Spleen (tissue), 11 donors: ENCODE measurements at regions not wholly inside any gene's neighbourhood (a gene's known extent, or its start where the extent isn't known, plus 50 kb on each side); places are given as distances from the start of the nearest gene placed in this dataset.

Experiments
- DNase-seq: peaks from one replicate; pipeline ENCODE4 v3.0.0-alpha.2; 2020
- H3K27ac ChIP-seq, 8 donors: fragments of 200-600 bp; sonication (generic) in 7 of 8; 1 replicate in 4 of 8; 2 replicates in 4 of 8; pipeline versions ENCODE4 v1.5.0 to v1.8.0; 2016 to 2021; ENCODE audit warnings: inconsistent platforms in 4 of 8, mild to moderate bottlenecking in 4 of 8, moderate library complexity in 1 of 8
- H3K27me3 ChIP-seq, 7 donors: fragments of 200-600 bp; sonication (generic) in 6 of 7; replicated peaks in 1 of 7; 1 replicate in 4 of 7; 2 replicates in 3 of 7; pipeline versions ENCODE4 v1.5.0 to v1.8.0; 2016 to 2021; ENCODE audit warnings: inconsistent platforms in 3 of 7, mild to moderate bottlenecking in 1 of 7
- H3K36me3 ChIP-seq, 6 donors: fragments of 200-600 bp; sonication (generic) in 5 of 6; 1 replicate in 4 of 6; 2 replicates in 2 of 6; pipeline versions ENCODE4 v1.5.0 to v1.8.0; 2016 to 2021; ENCODE audit warnings: inconsistent platforms in 2 of 6
- H3K4me1 ChIP-seq, 6 donors: fragments of 200-600 bp; sonication (generic) in 5 of 6; 1 replicate in 3 of 6; 2 replicates in 3 of 6; pipeline versions ENCODE4 v1.5.0 to v1.8.0; 2016 to 2021; ENCODE audit warnings: inconsistent platforms in 3 of 6
- H3K4me3 ChIP-seq, 8 donors: fragments of 200-600 bp; sonication (generic) in 7 of 8; 1 replicate in 4 of 8; 2 replicates in 4 of 8; pipeline versions ENCODE4 v1.5.0 to v1.8.0; 2016 to 2021; ENCODE audit warnings: inconsistent platforms in 4 of 8, mild to moderate bottlenecking in 4 of 8, moderate library complexity in 2 of 8
- H3K9me3 ChIP-seq, 8 donors: fragments of 200-600 bp; sonication (generic) in 7 of 8; 1 replicate in 4 of 8; 2 replicates in 4 of 8; pipeline versions ENCODE4 v1.5.0 to v1.8.0; 2016 to 2021; ENCODE audit warnings: inconsistent platforms in 4 of 8
- CTCF ChIP-seq, 11 experiments: fragments of 200-600 bp in 7 of 11; fragments of 450-650 bp in 4 of 11; sonication (generic) in 4 of 11; IDR thresholded peaks in 8 of 11; conservative IDR thresholded peaks in 3 of 11; 1 replicate in 7 of 11; 2 replicates in 4 of 11; pipeline versions ENCODE4 v1.4.0 to v1.8.0; 2016 to 2021; ENCODE audit warnings: antibody characterized with exemption in 11 of 11, inconsistent platforms in 4 of 11, mild to moderate bottlenecking in 1 of 11
- POLR2A ChIP-seq, 3 donors: fragments of 450-650 bp; IDR thresholded peaks; one replicate each; pipeline ENCODE4 v1.5.1; 2017; ENCODE audit warnings: antibody characterized with exemption in 3 of 3, mild to moderate bottlenecking in 1 of 3
- POLR2AphosphoS5 ChIP-seq, 3 donors: sonication (generic); formaldehyde crosslinking; IDR thresholded peaks; one replicate each; pipeline ENCODE4 v1.5.1; 2017; ENCODE audit warnings: antibody characterized with exemption in 3 of 3
- WGBS, 5 donors: extraction: QIAGEN DNeasy Blood & Tissue Kit in 3 of 5; methylation state at CpG; one replicate each; pipeline versions ENCODE4 v1.1.5 to v1.1.7; 2013 to 2018; 5-methylcytosine and 5-hydroxymethylcytosine counted together
- intact Hi-C: fragments of 100-400 bp; cut with DNase I; formaldehyde crosslinking; loops from one replicate; pipeline ENCODE4 v1.15.0; 2023; ENCODE audit warnings: low total_unique reads
- donor health status: healthy with polysubstance abuse.
- donor health status: DM: no; HTN: no; CAD: no; lungs with moderate emphysema.
- donor health status: DM: no; HTN: no; CAD: no.
- donor health status: Bipolar disorder and iron deficiency.
- donor health status: healthy.
- donor health status: DM: no; HTN: no; CAD: no.
- donor health status: DM: yes; HTN: yes; CAD: no.

GRCh38 chr6:124888581-124889371, 73.5 kb upstream of the RNF217 start:
- H3K9me3 ChIP-seq, result no peaks in the 10 kb centered on the region
- no peaks in the 10 kb centered on the region for H3K27me3 ChIP-seq
- WGBS, 5 donors, result 5 to 13% (median 9%) methylated on average over 5 of the region's 5 CpGs
- no peak overlapping the region for H3K27ac ChIP-seq
- H3K4me1 ChIP-seq, result peaks cover 0 to 12% (median 0%) of the 10 kb centered on the region in 6 donors
- peak overlapping the region in 1 of 8 donors; percentile 4 for H3K4me3 ChIP-seq
- TF ChIP-seq POLR2AphosphoS5 (IDR thresholded peaks at IDR 0.05), result no peak
- no peak for TF ChIP-seq CTCF (IDR thresholded peaks at IDR 0.05 in 8 of 11, conservative IDR thresholded peaks at IDR 0.05 in 3 of 11)
- TF ChIP-seq POLR2A (IDR thresholded peaks at IDR 0.05), result no peak
- intact Hi-C loops, result no loop called here
- no peak for DNase-seq
- H3K36me3 ChIP-seq, result no peaks in the 10 kb centered on the region

- H3K27ac ChIP-seq, result no peak overlapping the region
- no peaks in the 10 kb centered on the region for H3K4me1 ChIP-seq
- H3K9me3 ChIP-seq, result no peaks in the 10 kb centered on the region
- intact Hi-C loops, result no loop called here
- H3K4me3 ChIP-seq, result no peak overlapping the region
- no peaks in the 10 kb centered on the region for H3K27me3 ChIP-seq
- no peak for DNase-seq
- TF ChIP-seq CTCF (IDR thresholded peaks at IDR 0.05 in 8 of 11, conservative IDR thresholded peaks at IDR 0.05 in 3 of 11) (no peak), POLR2AphosphoS5 (IDR thresholded peaks at IDR 0.05) (no peak), POLR2A (IDR thresholded peaks at IDR 0.05) (no peak)
- no peaks in the 10 kb centered on the region for H3K36me3 ChIP-seq
Measured at GRCh38 chr6:124901084-124901483, 61.2 kb upstream of the RNF217 start.

GRCh38 chr6:124903797-124904196, 58.4 kb upstream of the RNF217 start:
- DNase-seq, result no peak
- Histone ChIP-seq H3K4me1 (no peaks in the 10 kb centered on the region), H3K36me3 (no peaks in the 10 kb centered on the region), H3K27me3 (no peaks in the 10 kb centered on the region), H3K27ac (no peak overlapping the region), H3K4me3 (no peak overlapping the region), H3K9me3 (no peaks in the 10 kb centered on the region)
- no peak for TF ChIP-seq POLR2A (IDR thresholded peaks at IDR 0.05)
- no peak for TF ChIP-seq POLR2AphosphoS5 (IDR thresholded peaks at IDR 0.05)
- no peak for TF ChIP-seq CTCF (IDR thresholded peaks at IDR 0.05 in 8 of 11, conservative IDR thresholded peaks at IDR 0.05 in 3 of 11)
- intact Hi-C loops, result no loop called here

- Histone ChIP-seq H3K4me3 (no peak overlapping the region), H3K36me3 (no peaks in the 10 kb centered on the region), H3K4me1 (no peaks in the 10 kb centered on the region), H3K27ac (no peak overlapping the region), H3K9me3 (no peaks in the 10 kb centered on the region), H3K27me3 (no peaks in the 10 kb centered on the region)
- intact Hi-C loops, result no loop called here
- WGBS, 5 donors, result 77 to 100% (median 90%) methylated on average over 1 of the region's 1 CpG
- no peak for DNase-seq
- TF ChIP-seq POLR2A (IDR thresholded peaks at IDR 0.05), result no peak
- TF ChIP-seq CTCF (IDR thresholded peaks at IDR 0.05 in 8 of 11, conservative IDR thresholded peaks at IDR 0.05 in 3 of 11), result no peak
- no peak for TF ChIP-seq POLR2AphosphoS5 (IDR thresholded peaks at IDR 0.05)
Measured at GRCh38 chr6:124907596-124907995, 54.6 kb upstream of the RNF217 start.
